A549 (cell line): ENCODE measurements at regions not wholly inside any gene's neighbourhood (a gene's known extent, or its start where the extent isn't known, plus 50 kb on each side); places are given as distances from the start of the nearest gene placed in this dataset.

Experiments used
- ATAC-seq, 2 experiments: fragments of 200-7000 bp in 1 of 2; fragments of >200 bp in 1 of 2; cut with Nextera tagmentation in 1 of 2; cut with Tn5 transposase in 1 of 2; 3 replicates each; pipeline versions ENCODE4 v1.8.0 to v1.9.1; 2018 to 2020; ENCODE audit warnings: mild to moderate bottlenecking in 1 of 2, moderate library complexity in 1 of 2
- CTCF ChIA-PET: fragments of 300-600 bp; sonication (Branson Sonifier 250); formaldehyde crosslinking; extraction: SDS; loops from one replicate; lab custom pipeline; 2021; ENCODE audit warnings: antibody characterized with exemption, inconsistent platforms; lab: Yijun Ruan, JAX
- POLR2A ChIA-PET: fragments of 350-600 bp; formaldehyde crosslinking; extraction: SDS; loops from one replicate; lab custom pipeline; 2021; ENCODE audit warnings: antibody characterized with exemption, inconsistent platforms; lab: Yijun Ruan, JAX
- DNase-seq, 2 experiments: peaks; one replicate each; pipeline versions ENCODE4 v3.0.0 to v3.0.0-alpha.2; 2011 to 2016; ENCODE audit warnings: low read depth in 1 of 2, low spot score in 1 of 2
- FAIRE-seq: peaks from 2 replicates; lab custom pipeline; 2011; peaks lifted over from hg19 to GRCh38; lab: Jason Lieb, UNC
- H3K27ac ChIP-seq, 2 experiments: fragments of >200 bp; sonication (Bioruptor Twin); formaldehyde crosslinking; 3 replicates each; pipeline ENCODE4 v1.5.1; 2016 to 2017
- H3K4me1 ChIP-seq: fragments of >200 bp; sonication (Bioruptor Twin); formaldehyde crosslinking; 3 replicates; pipeline ENCODE4 v1.6.1; 2016
- H3K4me2 ChIP-seq: fragments of >200 bp; sonication (Bioruptor Twin); formaldehyde crosslinking; 3 replicates; pipeline ENCODE4 v1.6.1; 2016
- H3K4me3 ChIP-seq: fragments of >200 bp; sonication (Bioruptor Twin); formaldehyde crosslinking; 3 replicates; pipeline ENCODE4 v1.5.1; 2016
- H3K9me3 ChIP-seq: fragments of >200 bp; sonication (Bioruptor Twin); formaldehyde crosslinking; 3 replicates; pipeline ENCODE4 v1.6.1; 2016
- ATOH8 ChIP-seq: fragments of 250-450 bp; sonication (Bioruptor Pico); IDR thresholded peaks from 2 replicates; pipeline ENCODE4 v1.5.0; 2020; ENCODE audit warnings: low read depth, mild to moderate bottlenecking, moderate library complexity
- CTCF ChIP-seq: fragments of >200 bp; sonication (Bioruptor Twin); formaldehyde crosslinking; IDR thresholded peaks from 3 replicates; pipeline ENCODE4 v1.5.1; 2016
- ESRRA ChIP-seq: fragments of 150-350 bp; IDR thresholded peaks from 2 replicates; pipeline ENCODE4 v1.6.1; 2014; ENCODE audit warnings: mild to moderate bottlenecking, low read length, borderline replicate concordance
- FOSL2 ChIP-seq, 2 experiments: fragments of 450-650 bp in 1 of 2; fragments of >200 bp in 1 of 2; sonication (Bioruptor Twin) in 1 of 2; formaldehyde crosslinking; IDR thresholded peaks; 2 replicates each; pipeline versions ENCODE4 v1.5.0 to v1.6.1; 2016 to 2020; ENCODE audit warnings: mild to moderate bottlenecking in 1 of 2, moderate library complexity in 1 of 2
- GATA3 ChIP-seq: IDR thresholded peaks from 2 replicates; pipeline ENCODE4 v1.6.1; 2012; ENCODE audit warnings: borderline replicate concordance
- HEYL ChIP-seq: fragments of 250-450 bp; sonication (Bioruptor Pico); IDR thresholded peaks from 2 replicates; pipeline ENCODE4 v1.8.0; 2021; ENCODE audit warnings: mild to moderate bottlenecking, moderate library complexity
- HOXB13 ChIP-seq: fragments of 250-450 bp; sonication (Bioruptor Pico); IDR thresholded peaks from 2 replicates; pipeline ENCODE4 v1.5.0; 2020; ENCODE audit warnings: low read depth, mild to moderate bottlenecking, moderate library complexity
- HOXB5 ChIP-seq: fragments of 250-450 bp; sonication (Bioruptor Pico); IDR thresholded peaks from 2 replicates; pipeline ENCODE4 v1.5.0; 2020; ENCODE audit warnings: mild to moderate bottlenecking, moderate library complexity
- JUN ChIP-seq, 2 experiments: fragments of >200 bp; sonication (Bioruptor Twin); formaldehyde crosslinking; IDR thresholded peaks; 2 replicates in 1 of 2; 3 replicates in 1 of 2; pipeline ENCODE4 v1.6.1; 2016 to 2017
- MAFK ChIP-seq: fragments of 450-650 bp; IDR thresholded peaks from 2 replicates; pipeline ENCODE4 v1.6.1; 2014; ENCODE audit not compliant: partially characterized antibody
- PBX3 ChIP-seq: IDR thresholded peaks from 2 replicates; pipeline ENCODE4 v1.6.1; 2012
- POLR2AphosphoS2 ChIP-seq: conservative IDR thresholded peaks from 2 replicates; pipeline ENCODE4 v1.6.1; 2012; ENCODE audit warnings: low read length, improper control_type of control experiment, inconsistent platforms
- WGBS: methylation state at CpG from one replicate; pipeline ENCODE4 v1.1.6; 2017; ENCODE audit errors: missing lambda C conversion rate; 5-methylcytosine and 5-hydroxymethylcytosine counted together
- small RNA-seq, 6 experiments: library from RNA; depleted of rRNA; stranded (forward); fragments of <200 nt; gene quantifications; one replicate each; pipeline ENCODE3, GENCODE V24; 2012

GRCh38 chr3:8451696-8452095 lies 49.9 kb upstream of the LMCD1 start:
- 46% methylated on average over 4 of the region's 4 CpGs for WGBS
- Histone ChIP-seq H3K4me1 (peaks cover 52% of the 10 kb centered on the region), H3K4me3 (no peak overlapping the region), H3K27ac (peak overlapping the region; percentile 43 to 75; a peak in 5 of 6 replicates), H3K4me2 (0 out of 3 replicates have a peak overlapping the region, but pooled peaks have one; percentile 24), H3K9me3 (no peaks in the 10 kb centered on the region)
- POLR2A ChIA-PET, result interaction anchor here (1.8 kb wide), 1 partner anchor 50 kb away, joined by 7 read pairs; the partner anchor contains the start of gene LMCD1
- DNase-seq (no peak), FAIRE-seq (no peak), ATAC-seq (no peak)
- CTCF ChIA-PET, result interaction anchor here (1.3 to 2.3 kb wide), 2 partner anchors 10 to 66 kb away, joined by 3 to 7 read pairs; no protein-coding TSS in a partner anchor
- TF ChIP-seq PBX3 (no peak), HEYL (CRISPR knock-in tag) (no peak), JUN (IDR thresholded peaks at IDR 0.05) (no peak), MAFK (no peak), POLR2AphosphoS2 (no peak), GATA3 (no peak), ATOH8 (CRISPR knock-in tag) (no peak), HOXB13 (CRISPR knock-in tag) (no peak), ESRRA (no peak), HOXB5 (CRISPR knock-in tag) (no peak), FOSL2 (IDR thresholded peaks at IDR 0.05) (no peak), FOSL2 (CRISPR knock-in tag; IDR thresholded peaks at IDR 0.05) (no peak), CTCF (no peak)

Small RNA genes in the stretch of these regions (small RNA-seq; reads per million reads assigned to genes)
- 0 reads per million in 6 experiments for gene RNU4ATAC17P
